ENCODE measurements at regions not wholly inside any gene's neighbourhood (a gene's known extent, or its start where the extent isn't known, plus 50 kb on each side); places are given as distances from the start of the nearest gene placed in this dataset.

DNA sequence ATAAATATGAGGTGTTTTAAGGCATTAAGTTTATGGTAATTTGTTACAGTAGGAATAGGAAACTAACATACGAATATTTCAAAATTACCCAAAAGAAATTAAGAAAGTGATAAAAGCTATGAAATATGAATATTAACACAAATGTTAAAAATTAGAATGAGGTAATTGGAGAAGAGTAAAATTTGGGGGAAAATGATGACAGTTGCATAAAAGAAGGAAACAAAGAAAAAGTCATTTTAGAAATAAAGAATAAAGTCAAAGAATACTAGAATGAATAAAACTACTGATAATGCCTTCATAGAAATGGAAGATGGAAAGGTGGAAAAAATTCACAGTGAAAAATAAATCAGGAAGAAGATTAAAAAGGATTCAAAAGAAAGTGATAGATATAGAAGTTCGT is 522.9 kb upstream of the NR3C2 start:
- Histone ChIP-seq H2AK5ac (ENCODE audit: low read depth, low read length) (no peak overlapping the region), H3K56ac (replicated peaks; ENCODE audit: insufficient read length, low read depth, low read length) (no peak overlapping the region), H4K8ac (ENCODE audit: extremely low read depth, insufficient read depth, low read length) (no peak overlapping the region), H2BK5ac (ENCODE audit: low read depth, low read length) (no peak overlapping the region), H3K4me3 (ENCODE audit: extremely low read depth in 1 of 4, insufficient read depth in 2 of 4, low read depth in 3 of 4, low read length in 4 of 4) (no peak overlapping the region), H2AFZ (ENCODE audit: low read length) (no peak overlapping the region), H3K23ac (ENCODE audit: insufficient read length) (no peak overlapping the region), H4K20me1 (replicated peaks in 1 of 2; ENCODE audit: control insufficient read depth in 1 of 2, insufficient read depth in 2 of 2, low read length in 2 of 2) (no peaks in the 10 kb centered on the region), H3K4me2 (ENCODE audit: insufficient read depth in 1 of 2, low read depth in 2 of 2, low read length in 2 of 2) (no peak overlapping the region), H2BK12ac (ENCODE audit: low read depth, low read length) (no peak overlapping the region), H3K14ac (ENCODE audit: insufficient read length) (no peak overlapping the region), H3K9me3 (ENCODE audit: insufficient read depth in 2 of 2, low read depth in 1 of 2, low read length in 1 of 2) (no peaks in the 10 kb centered on the region), H3K27me3 (replicated peaks in 1 of 4; ENCODE audit: control insufficient read depth in 3 of 4, extremely low read depth in 1 of 4, insufficient read depth in 3 of 4, low read length in 3 of 4) (no peaks in the 10 kb centered on the region), H3K4me1 (replicated peaks in 1 of 4; ENCODE audit: control insufficient read depth in 3 of 4, insufficient read depth in 4 of 4, low read length in 3 of 4) (no peaks in the 10 kb centered on the region), H3K79me1 (ENCODE audit: low read depth, low read length) (no peaks in the 10 kb centered on the region), H2BK20ac (ENCODE audit: low read length) (no peak overlapping the region), H3K36me3 (ENCODE audit: control insufficient read depth in 2 of 4, insufficient read depth in 4 of 4, low read length in 3 of 4) (no peaks in the 10 kb centered on the region), H3K18ac (ENCODE audit: extremely low read depth, low read length) (no peak overlapping the region), H2BK15ac (ENCODE audit: low read length) (no peak overlapping the region), H3K79me2 (ENCODE audit: control insufficient read depth in 1 of 2, insufficient read depth in 2 of 2, low read length in 2 of 2) (no peaks in the 10 kb centered on the region), H2BK120ac (replicated peaks; ENCODE audit: low read depth, low read length) (no peak overlapping the region), H3K9ac (replicated peaks in 1 of 4; ENCODE audit: extremely low read depth in 1 of 4, low read depth in 3 of 4, low read length in 3 of 4) (no peak overlapping the region), H4K91ac (replicated peaks; ENCODE audit: insufficient read length, low read length) (no peak overlapping the region), H3K23me2 (ENCODE audit: low read depth, low read length) (no peaks in the 10 kb centered on the region), H3K27ac (ENCODE audit: low read depth, low read length) (no peak overlapping the region), H4K5ac (ENCODE audit: insufficient read length, low read depth, low read length) (no peak overlapping the region), H3K4ac (replicated peaks; ENCODE audit: insufficient read length, low read depth, low read length) (no peak overlapping the region)
- ChIA-PET CTCF (ENCODE audit: partially characterized antibody) (no interaction called here), POLR2A (ENCODE audit: partially characterized antibody) (no interaction called here)
- WGBS, 2 experiments (ENCODE audit: extremely low coverage in 1 of 2, insufficient coverage in 1 of 2, insufficient read length in 1 of 2, insufficient replicate concordance in 2 of 2, low coverage in 1 of 2, low lambda C conversion rate in 2 of 2, missing lambda C conversion rate in 1 of 2), result 89% methylated on average over 2 of the region's 2 CpGs; no CpG with 5 or more reads in 1 of the 2 experiments
- TF ChIP-seq YY1 (IDR thresholded peaks at IDR 0.05; ENCODE audit: low read depth, low read length) (no peak), BACH1 (IDR thresholded peaks at IDR 0.05; ENCODE audit: low read length) (no peak), HDAC2 (IDR thresholded peaks at IDR 0.05; ENCODE audit: borderline replicate concordance in 1 of 2, low read depth in 2 of 2, low read length in 2 of 2) (no peak), TCF12 (IDR thresholded peaks at IDR 0.05; ENCODE audit: low read depth, low read length) (no peak), ZNF274 (IDR thresholded peaks at IDR 0.05; ENCODE audit: borderline replicate concordance, extremely low read depth, low read length) (no peak), JUND (IDR thresholded peaks at IDR 0.05; ENCODE audit: low read length) (no peak), SUZ12 (IDR thresholded peaks at IDR 0.05; ENCODE audit: low read length) (no peak), MAFK (IDR thresholded peaks at IDR 0.05; ENCODE audit: low read depth, low read length) (no peak)
- no peak for FAIRE-seq
- no peak for DNase-seq (ENCODE audit: low read depth in 1 of 2, low spot score in 2 of 2)

Data from H1 (cell line).